Calu3 (cell line): ENCODE measurements at regions not wholly inside any gene's neighbourhood (a gene's known extent, or its start where the extent isn't known, plus 50 kb on each side); places are given as distances from the start of the nearest gene placed in this dataset.

ENCODE experiments used
- BruUV-seq: library from RNA; stranded (reverse); fragments of 400-500 nt; replicated peaks from 2 replicates; lab custom pipeline; 2021; lab: Mats Ljungman, UMichigan
- CTCF ChIA-PET: fragments of 300-600 bp; sonication (Branson Sonifier 250); formaldehyde crosslinking; loops from one replicate; lab custom pipeline; 2022; ENCODE audit warnings: antibody characterized with exemption; lab: Charles Lee
- DNase-seq: peaks from one replicate; pipeline ENCODE4 v3.0.0; 2022
- H3K27ac Mint-ChIP-seq: one replicate; pipeline ENCODE4 v1.8.0; 2022; ENCODE audit warnings: mixed read lengths; ENCODE audit not compliant: unreplicated experiment
- H3K27me3 Mint-ChIP-seq: one replicate; pipeline ENCODE4 v1.8.0; 2022; ENCODE audit warnings: mixed read lengths; ENCODE audit not compliant: unreplicated experiment
- H3K36me3 Mint-ChIP-seq: one replicate; pipeline ENCODE4 v1.8.0; 2022; ENCODE audit warnings: mild to moderate bottlenecking, moderate library complexity, mixed read lengths; ENCODE audit not compliant: insufficient read depth, unreplicated experiment
- H3K4me1 Mint-ChIP-seq: one replicate; pipeline ENCODE4 v1.8.0; 2022; ENCODE audit warnings: mild to moderate bottlenecking, low read depth, mixed read lengths; ENCODE audit not compliant: unreplicated experiment
- H3K4me3 Mint-ChIP-seq: one replicate; pipeline ENCODE4 v1.8.0; 2022; ENCODE audit warnings: mild to moderate bottlenecking, low read depth, moderate library complexity, mixed read lengths; ENCODE audit not compliant: unreplicated experiment
- H3K9me3 Mint-ChIP-seq: one replicate; pipeline ENCODE4 v1.8.0; 2022; ENCODE audit warnings: low read depth, mixed read lengths; ENCODE audit not compliant: unreplicated experiment
- intact Hi-C: fragments of 100-400 bp; cut with micrococcal nuclease; formaldehyde crosslinking; loops from one replicate; pipeline ENCODE4 v1.10.0; 2022; ENCODE audit not compliant: unreplicated experiment
- TF ChIP-seq, protein P1 (sequence below): fragments of 200-600 bp; IDR thresholded peaks from one replicate; pipeline ENCODE4 v1.8.0; 2022; ENCODE audit warnings: antibody characterized with exemption; ENCODE audit not compliant: unreplicated experiment

DNA sequence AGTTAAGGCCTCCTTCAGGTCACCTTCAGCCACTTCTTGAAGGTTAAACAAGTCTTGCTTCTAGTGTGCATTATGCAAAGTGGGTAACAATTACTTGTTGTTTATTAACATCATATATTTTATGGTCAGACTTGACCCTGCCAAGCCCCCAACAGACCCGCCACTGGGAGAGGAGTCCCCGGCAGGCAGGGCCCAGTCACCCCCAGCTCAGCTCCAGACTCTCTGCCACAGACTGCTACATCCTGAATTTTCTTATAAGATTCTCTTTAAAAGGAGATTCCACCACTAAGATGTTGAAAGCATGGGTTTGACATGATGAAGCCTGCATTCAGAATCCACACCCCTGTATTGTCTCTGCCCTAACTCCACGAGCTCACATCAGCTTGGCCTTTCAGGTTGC, 174.3 kb upstream of the ARL4C start:
- Mint-ChIP-seq H3K4me1 (peaks cover 10% of the 10 kb centered on the region), H3K4me3 (no peak overlapping the region), H3K27ac (no peak overlapping the region), H3K36me3 (no peaks in the 10 kb centered on the region), H3K9me3 (no peaks in the 10 kb centered on the region), H3K27me3 (peaks cover 15% of the 10 kb centered on the region)
- TF ChIP-seq, protein P1, sequence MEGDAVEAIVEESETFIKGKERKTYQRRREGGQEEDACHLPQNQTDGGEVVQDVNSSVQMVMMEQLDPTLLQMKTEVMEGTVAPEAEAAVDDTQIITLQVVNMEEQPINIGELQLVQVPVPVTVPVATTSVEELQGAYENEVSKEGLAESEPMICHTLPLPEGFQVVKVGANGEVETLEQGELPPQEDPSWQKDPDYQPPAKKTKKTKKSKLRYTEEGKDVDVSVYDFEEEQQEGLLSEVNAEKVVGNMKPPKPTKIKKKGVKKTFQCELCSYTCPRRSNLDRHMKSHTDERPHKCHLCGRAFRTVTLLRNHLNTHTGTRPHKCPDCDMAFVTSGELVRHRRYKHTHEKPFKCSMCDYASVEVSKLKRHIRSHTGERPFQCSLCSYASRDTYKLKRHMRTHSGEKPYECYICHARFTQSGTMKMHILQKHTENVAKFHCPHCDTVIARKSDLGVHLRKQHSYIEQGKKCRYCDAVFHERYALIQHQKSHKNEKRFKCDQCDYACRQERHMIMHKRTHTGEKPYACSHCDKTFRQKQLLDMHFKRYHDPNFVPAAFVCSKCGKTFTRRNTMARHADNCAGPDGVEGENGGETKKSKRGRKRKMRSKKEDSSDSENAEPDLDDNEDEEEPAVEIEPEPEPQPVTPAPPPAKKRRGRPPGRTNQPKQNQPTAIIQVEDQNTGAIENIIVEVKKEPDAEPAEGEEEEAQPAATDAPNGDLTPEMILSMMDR = no peak
- no TSS peak for BruUV-seq
- no peak for DNase-seq
- intact Hi-C loops = no loop called here
- CTCF ChIA-PET = no interaction called here

DNA sequence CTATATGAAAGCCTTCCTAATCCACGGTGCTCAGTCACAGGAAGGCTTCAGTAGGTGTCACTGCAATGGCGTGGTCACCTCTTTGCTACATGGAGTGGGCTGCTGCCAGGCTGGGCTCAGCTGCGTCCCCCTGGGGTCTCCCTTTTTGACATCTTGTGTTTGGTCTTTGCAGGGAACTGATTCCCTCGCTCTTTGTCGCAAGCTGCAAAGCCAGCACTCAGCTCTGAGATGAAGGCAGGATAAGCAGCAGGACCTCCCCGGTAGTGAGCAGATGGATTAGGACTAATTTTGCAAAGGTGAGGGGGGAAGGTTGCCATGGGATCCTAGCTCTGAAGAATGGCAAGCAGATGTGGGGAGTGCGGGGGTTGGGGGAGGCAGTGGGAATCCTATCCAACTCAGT, 173.9 kb upstream of the ARL4C start:
- no peaks in the 10 kb centered on the region for H3K9me3 Mint-ChIP-seq
- CTCF ChIA-PET = no interaction called here
- no peak for DNase-seq
- TF ChIP-seq, protein P1 = no peak
- no peaks in the 10 kb centered on the region for H3K36me3 Mint-ChIP-seq
- H3K27me3 Mint-ChIP-seq = peaks cover 20% of the 10 kb centered on the region
- H3K4me3 Mint-ChIP-seq = no peak overlapping the region
- no TSS peak for BruUV-seq
- H3K4me1 Mint-ChIP-seq = peaks cover 10% of the 10 kb centered on the region
- H3K27ac Mint-ChIP-seq = no peak overlapping the region
- intact Hi-C loops = no loop called here

DNA sequence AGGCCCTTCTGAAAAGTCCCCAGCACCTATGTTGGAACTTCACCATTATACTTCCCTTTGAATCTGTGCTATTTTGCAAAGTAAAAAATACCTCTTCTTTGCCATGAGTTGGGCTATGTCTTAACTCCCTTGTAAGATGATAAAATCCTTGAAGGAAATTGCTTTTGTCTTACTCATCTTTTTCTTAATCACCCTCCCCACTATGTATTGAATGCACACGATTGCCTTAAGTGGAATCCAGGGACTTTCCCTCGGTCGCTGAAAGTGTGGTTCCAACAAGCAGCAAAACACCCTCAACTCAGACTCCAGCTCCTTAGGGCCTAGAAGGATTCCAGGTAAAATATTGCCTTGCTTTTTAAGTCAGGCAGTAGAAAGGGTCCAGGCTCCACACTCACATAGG, 173.2 kb upstream of the ARL4C start:
- CTCF ChIA-PET = interaction anchor here (0.6 kb wide), 1 partner anchor 282 kb away, joined by 3 read pairs; the partner anchor contains the start of gene SH3BP4
- Mint-ChIP-seq H3K36me3 (no peaks in the 10 kb centered on the region), H3K27me3 (peaks cover 27% of the 10 kb centered on the region), H3K4me3 (no peak overlapping the region), H3K4me1 (peaks cover 10% of the 10 kb centered on the region), H3K9me3 (peaks cover 3% of the 10 kb centered on the region), H3K27ac (no peak overlapping the region)
- BruUV-seq = no TSS peak
- TF ChIP-seq, protein P1 = no peak
- DNase-seq = no peak
- intact Hi-C loops = no loop called here

DNA sequence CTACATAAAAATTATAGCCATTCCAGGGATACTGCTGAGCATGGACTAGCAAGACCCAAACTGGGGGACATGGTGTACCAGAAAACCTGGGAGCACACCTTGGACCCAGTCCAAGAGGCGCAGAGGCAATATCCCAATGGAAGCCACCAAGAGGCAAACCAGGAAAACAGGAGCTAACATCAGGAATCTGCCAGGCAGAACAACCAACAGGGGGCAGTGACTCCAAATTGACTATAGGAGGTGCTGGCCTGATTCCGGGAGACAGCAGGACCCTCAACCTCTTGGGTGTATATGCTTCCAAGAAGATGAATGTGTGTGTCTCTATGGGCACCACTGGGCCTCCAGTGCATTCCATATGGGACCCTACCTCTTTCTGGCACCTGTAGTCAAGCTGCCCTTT, 172.7 kb upstream of the ARL4C start:
- peaks cover 10% of the 10 kb centered on the region for H3K4me1 Mint-ChIP-seq

More for the DNA sequence above, 172.7 kb upstream of the ARL4C start:
- H3K9me3 Mint-ChIP-seq = peaks cover 3% of the 10 kb centered on the region
- no peak overlapping the region for H3K4me3 Mint-ChIP-seq
- no peak overlapping the region for H3K27ac Mint-ChIP-seq
- CTCF ChIA-PET = interaction anchor here (0.6 to 1.1 kb wide), 2 partner anchors 8 to 282 kb away, joined by 3 read pairs; partner anchors contain the start of gene SH3BP4
- intact Hi-C loops = no loop called here
- H3K27me3 Mint-ChIP-seq = peaks cover 32% of the 10 kb centered on the region
- DNase-seq = no peak
- no peaks in the 10 kb centered on the region for H3K36me3 Mint-ChIP-seq
- TF ChIP-seq, protein P1 = no peak
- BruUV-seq = no TSS peak
